GM18951 (cell line): ENCODE measurements at regions not wholly inside any gene's neighbourhood (a gene's known extent, or its start where the extent isn't known, plus 50 kb on each side); places are given as distances from the start of the nearest gene placed in this dataset.
"Not testable (repeated sequence)": the region's sequence is repeated elsewhere in the genome, so short reads cannot be mapped to it uniquely, and the experiment has no call there.

Experiments
- POLR2A ChIP-seq: IDR thresholded peaks from 4 replicates; pipeline ENCODE4 v1.6.1; 2011; ENCODE audit warnings: mild to moderate bottlenecking; ENCODE audit not compliant: insufficient read length, insufficient read depth; ENCODE audit errors: extremely low read depth
- in situ Hi-C: fragments of 300-500 bp; cut with MboI; formaldehyde crosslinking; loops from one replicate; pipeline ENCODE4 v1.12.0; 2022; ENCODE audit warnings: low sequenced_read_pairs, mixed read lengths, inconsistent platforms; ENCODE audit not compliant: unreplicated experiment

DNA sequence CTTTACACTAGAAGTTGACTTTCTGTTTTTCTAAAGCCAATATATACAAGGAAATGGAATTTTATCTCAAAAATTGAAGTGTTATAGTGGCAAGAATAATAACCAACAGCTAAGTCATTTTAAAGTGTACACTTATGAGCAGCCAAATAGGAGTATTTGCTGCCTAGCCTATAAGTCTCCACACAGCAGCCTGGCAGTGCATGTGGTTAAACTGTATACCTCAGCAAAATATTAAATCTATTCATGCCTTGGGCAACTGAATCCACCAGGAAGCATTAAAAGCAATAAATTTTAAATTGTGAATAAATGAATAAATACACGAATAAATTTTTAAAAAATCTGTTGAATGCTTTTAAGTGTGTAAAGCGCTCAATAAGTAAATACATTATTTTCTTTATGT lies 432.4 kb upstream of the RORB start:
- TF ChIP-seq POLR2A: no peak
- in situ Hi-C loops: no loop called here

DNA sequence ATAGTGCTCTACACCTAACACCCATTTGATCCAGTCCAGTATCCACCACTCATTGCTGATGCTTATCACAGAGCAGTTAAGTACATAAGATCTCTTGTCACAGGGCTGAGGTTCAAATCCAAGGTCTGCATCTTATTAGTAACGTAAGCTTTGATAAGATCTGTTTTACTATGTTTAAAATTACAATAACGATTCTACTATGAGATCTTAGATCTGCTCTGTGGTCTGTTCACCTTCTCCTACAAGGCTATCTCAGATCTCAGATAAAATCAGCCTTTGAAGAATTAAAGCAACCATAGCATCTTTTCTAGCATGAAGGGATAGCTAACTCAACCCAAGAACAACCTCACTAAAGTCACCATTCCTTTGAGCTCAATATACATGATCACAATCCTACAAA lies 431.0 kb upstream of the RORB start:
- in situ Hi-C loops: no loop called here
- no peak for TF ChIP-seq POLR2A

DNA sequence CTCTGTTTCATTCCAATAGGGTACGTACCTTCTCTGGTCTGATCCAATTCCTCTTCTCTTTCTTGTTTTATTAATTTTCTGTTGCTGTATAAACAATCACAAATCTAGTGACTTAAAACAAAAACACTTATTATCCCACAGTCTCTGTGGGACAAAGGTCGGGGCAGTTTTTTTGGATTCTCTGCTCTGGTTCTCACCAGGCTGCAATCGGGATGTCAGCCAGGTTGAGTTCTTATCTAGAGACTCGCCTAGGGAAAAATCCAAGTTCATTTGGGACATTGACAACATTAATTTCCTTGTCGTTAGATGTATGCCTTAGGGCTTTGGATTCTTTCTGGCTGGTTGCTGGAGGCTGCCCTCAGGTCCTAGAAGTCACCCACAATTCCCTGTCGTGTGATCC lies 430.5 kb upstream of the RORB start:
- in situ Hi-C loops: no loop called here
- TF ChIP-seq POLR2A: no peak

DNA sequence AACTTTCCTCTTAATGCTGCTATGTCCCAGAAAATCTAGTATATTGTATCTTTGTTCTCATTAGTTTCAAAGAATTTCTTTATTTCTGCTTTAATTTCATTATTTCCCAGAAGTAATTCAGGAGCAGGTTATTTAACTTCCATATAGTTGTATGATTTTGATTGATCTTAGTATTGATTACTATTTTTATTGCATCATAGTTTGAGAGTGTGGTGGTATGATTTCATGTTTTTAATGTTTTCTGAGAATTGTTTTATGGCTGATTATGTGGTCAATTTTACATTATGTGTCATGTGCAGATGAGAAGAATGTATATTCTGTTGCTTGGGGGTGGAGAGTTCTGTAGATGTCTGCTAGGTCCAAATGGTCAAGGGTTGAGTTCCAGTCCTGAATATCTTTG lies 425.6 kb upstream of the RORB start:
- TF ChIP-seq POLR2A: no peak
- in situ Hi-C loops: no loop called here

DNA sequence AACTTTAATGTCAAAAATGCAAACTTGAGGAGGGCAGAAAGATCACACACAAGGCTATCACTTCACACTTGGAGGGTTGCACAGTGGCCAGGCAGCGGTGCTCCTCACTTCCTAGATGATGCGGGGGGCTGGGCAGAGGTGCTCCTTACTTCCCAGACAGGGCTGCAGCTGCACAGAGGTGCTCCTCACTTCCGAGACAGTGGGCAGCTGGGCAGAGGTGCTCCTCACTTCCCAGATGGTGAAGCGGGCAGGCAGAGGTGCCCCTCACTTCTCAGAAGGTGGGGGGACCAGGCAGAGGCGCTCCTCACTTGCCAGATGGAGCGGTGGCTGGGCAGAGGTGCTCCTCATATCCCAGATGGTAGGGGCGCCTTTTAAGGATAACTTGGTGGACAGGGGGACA lies 423.2 kb upstream of the RORB start:
- TF ChIP-seq POLR2A: no peak
- in situ Hi-C loops: no loop called here

DNA sequence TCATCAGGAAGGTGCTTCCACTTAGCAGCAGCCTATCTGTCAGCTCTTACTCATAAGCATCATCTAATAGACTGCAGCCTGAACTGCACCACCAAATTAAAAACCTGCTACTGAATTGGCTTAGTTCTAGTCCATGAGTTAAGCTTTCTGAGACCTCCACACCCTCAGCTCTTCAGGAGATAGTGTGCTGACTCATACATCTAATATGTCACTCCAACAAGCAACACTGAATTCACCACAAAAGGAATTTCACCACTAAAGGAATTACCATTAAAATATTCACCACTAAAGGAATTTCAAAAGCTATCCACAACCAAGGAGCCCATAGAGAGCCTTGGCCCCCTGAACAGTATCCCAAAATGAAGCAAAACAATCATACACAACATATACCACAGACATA lies 418.5 kb upstream of the RORB start:
- in situ Hi-C loops: no loop called here
- TF ChIP-seq POLR2A: no peak

DNA sequence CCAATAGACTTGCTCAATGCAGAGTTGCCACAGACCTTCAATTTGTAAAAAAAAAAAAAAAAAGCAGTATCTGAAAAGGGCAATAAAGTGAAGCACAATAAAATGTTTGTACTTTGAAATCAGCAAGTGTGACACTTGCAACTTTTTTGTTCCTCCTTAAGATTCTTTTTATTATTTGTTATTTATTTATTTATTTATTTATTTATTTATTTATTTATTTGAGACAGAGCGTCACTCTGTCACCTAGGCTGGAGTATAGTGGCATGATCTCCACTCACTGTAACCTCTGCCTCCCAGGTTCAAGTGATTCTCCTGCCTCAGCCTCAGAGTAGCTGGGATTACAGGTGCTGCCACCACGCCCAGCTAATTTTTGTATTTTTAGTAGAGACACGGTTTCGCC lies 416.5 kb upstream of the RORB start:
- in situ Hi-C loops: not testable (repeated sequence)

DNA sequence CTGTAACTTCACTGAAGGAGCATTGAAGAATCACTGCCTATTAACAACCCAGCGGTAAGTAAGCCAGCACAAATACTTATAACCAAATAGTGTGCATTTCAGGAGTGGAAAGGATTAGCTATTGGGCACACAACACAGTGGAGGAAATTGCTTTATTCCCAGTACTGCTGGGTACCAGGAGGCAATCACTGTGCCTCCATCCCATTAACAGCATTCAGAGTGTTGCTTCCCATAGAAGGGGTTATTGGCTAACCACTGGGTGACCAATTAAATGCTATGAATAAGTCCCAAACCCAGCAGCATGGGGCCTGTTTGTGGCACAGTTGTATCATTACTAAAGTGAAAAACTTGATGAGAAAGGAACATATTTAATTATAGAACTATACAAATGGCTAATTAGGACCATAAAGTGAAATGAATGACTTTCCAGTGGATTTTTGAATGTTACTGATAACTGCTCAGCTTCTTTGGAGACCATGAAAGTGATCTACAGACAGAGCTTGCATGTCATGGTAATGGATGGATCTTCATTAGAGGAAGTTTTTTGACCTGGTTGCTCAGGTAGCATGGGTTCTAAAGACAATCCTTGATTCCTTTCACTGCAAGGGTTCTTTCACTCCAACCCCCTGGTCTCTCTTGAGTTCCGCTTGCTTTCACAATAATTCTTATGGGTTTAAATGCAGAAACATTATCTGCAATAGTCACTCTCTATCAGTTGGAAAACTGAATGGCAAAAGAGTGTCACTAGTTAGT lies 413.3 kb upstream of the RORB start:
- in situ Hi-C loops: no loop called here
- TF ChIP-seq POLR2A: no peak

DNA sequence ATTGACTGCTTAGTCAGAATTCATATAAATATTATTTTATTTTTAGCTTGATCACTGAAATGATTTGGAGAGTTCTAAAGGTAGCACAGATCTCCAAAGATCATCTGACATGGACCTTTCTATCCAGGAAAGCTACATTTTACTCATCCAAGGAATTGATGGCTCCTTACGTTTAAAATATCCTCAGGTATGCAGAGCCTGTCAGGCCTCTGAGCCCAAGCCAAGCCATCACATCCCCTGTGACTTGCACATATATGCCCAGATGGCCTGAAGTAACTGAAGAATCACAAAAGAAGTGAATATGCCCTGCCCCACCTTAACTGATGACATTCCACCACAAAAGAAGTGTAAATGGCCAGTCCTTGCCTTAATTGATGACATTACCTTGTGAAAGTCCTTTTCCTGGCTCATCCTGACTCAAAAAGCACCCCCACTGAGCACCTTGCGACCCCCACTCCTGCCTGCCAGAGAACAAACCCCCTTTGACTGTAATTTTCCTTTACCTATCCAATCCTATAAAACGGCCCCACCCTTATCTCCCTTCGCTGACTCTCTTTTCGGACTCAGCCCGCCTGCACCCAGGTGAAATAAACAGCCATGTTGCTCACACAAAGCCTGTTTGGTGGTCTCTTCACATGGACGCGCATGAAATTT lies 411.6 kb upstream of the RORB start:
- in situ Hi-C loops: not testable (repeated sequence)

DNA sequence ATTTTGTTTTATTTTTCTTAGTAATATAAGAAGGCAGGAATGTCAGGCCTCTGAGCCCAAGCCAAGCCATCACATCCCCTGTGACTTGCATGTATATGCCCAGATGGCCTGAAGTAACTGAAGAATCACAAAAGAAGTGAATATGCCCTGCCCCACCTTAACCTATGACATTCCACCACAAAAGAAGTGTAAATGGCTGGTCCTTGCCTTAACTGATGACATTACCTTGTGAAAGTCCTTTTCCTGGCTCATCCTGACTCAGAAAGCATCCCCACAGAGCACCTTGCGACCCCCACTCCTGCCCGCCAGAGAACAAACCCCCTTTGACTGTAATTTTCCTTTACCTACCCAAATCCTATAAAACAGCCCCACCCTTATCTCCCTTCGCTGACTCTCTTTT lies 406.2 kb upstream of the RORB start:
- in situ Hi-C loops: not testable (repeated sequence)

DNA sequence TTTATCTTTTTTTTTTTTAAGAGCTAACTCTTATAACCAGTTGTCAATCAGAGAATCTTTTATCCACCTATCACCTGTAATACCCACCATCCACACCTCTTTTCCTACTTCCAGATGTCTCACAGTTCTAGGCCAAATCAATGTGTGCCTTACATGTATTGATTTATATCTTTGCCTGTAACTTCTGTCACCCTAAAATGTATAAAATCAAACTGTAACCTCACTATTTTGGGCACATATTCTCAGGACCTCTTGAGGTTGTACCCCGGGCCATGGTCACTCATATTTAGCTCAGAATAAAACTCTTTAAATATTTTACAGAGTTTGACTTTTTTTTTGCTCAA lies 404.7 kb upstream of the RORB start:
- in situ Hi-C loops: no loop called here
- no peak for TF ChIP-seq POLR2A

DNA sequence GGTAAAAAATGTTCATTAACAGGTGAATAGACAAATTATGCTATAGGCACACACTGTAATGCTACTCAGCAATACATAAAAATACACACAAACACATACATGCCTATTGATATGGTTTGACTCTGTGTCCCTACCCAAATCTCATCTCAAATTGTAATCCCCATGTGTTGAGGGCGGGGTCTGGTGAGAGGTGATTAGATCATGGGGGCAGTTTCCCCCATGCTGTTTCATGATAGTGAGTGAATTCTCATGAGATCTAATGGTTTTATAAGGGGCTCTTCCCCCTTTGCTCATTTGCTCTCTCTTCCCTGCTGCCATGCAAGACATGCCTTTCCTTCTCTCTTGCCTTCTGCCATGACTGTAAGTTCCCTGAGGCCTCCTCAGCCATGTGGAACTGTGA lies 403.1 kb upstream of the RORB start:
- in situ Hi-C loops: not testable (repeated sequence)

DNA sequence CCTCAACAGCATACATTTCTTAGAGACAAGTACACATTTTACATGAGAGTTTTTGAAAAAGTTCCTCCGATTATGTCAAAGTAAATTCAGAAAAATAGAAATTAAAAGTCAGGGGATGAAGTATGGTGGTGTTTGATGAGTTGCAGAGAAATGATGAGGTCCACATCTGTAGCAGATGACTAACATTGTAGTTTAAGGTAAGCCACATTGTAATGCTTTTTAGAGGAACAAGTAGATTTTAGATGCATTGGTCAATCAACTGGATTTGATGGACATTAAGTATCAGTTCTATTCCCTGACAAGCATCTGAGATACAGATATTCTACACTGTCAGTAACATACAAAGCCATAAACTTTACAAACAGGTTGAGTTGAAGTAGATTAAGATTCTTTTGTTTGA lies 402.4 kb upstream of the RORB start:
- no peak for TF ChIP-seq POLR2A
- in situ Hi-C loops: no loop called here

DNA sequence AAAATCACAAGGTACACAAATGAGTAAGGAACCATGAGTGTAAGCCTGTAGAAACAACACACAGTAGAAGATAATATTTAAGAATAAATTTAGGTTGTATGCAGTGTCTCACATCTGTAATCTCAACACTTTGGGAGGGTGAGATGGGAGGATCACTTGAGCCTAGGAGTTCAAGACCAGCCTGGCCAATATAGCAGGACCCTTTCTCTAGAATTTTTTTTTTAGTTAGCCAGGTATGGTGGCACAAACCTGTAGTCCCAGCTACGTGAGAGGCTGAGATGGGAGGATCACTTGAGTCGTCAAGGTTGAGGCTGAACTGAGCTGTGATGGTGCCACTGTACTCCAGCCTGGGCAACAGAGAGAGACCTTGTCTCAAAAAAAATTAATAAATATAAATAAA lies 401.2 kb upstream of the RORB start:
- in situ Hi-C loops: no loop called here
- no peak for TF ChIP-seq POLR2A

DNA sequence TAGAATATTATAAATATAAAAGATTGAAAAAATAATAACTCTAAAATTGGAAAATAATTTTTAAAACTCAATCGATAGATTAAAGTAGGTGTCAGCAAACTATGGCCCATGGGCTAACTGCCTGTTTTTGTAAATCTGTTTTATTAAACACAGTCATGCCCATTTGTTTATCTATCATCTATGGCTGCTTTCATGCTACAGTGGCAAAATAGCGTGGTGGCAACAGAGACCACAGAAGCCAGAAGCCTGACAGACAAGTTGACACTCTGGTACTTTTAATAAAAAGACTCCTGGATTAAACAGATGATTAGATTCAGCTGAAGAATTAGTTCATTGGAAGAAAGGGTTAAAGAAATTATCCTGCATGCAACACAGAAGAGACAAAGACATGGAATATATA lies 400.7 kb upstream of the RORB start:
- no peak for TF ChIP-seq POLR2A
- in situ Hi-C loops: no loop called here
